ENCODE measurements at regions not wholly inside any gene's neighbourhood (a gene's known extent, or its start where the extent isn't known, plus 50 kb on each side); places are given as distances from the start of the nearest gene placed in this dataset.

DNA sequence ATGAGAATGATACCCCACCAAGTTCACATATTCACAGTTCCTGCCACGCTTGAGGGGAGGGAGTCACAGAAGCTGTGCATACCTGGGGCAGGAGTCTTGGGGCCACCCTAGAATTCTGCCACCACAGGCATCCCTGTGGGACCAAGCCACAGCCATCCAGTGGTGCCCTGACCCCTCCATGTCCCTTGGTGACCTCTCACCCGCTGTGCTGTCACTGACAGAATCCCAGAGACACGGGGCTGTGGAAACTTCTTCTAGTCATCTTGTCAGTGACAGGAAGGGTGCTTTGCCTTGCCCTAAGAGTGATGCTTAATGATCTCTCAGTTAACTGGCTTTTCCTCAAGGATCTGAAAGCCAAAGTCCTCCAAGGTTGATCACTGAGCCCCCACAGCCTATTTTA, 58.4 kb upstream of the UQCRFS1 start:
- no peak overlapping the region for H3K9ac ChIP-seq (ENCODE audit: low read length)
- no peaks in the 10 kb centered on the region for H3K4me1 Mint-ChIP-seq (ENCODE audit: low read depth, unreplicated experiment)

DNA sequence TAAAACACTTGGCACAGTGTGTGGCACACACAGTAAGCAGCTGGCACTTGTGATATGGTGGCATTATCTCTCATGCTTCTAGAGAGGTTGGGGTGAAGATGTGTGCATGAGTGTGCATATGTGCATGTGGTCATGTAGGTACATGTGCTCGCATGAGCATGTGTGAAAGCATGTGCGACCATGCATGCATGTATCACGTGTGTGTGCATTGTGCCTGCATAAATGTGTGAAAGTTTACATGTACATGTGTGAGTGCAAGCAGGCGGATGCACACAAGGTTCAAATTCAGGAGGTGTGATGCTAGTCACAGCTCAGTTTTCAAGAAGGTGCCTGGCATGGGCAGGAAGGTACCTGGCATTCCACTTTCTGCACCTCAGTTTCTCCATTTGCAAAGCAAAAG, 59.0 kb upstream of the UQCRFS1 start:
- no peak overlapping the region for H3K4me2 ChIP-seq (ENCODE audit: low read length)
- H3K9ac ChIP-seq (ENCODE audit: low read length): no peak overlapping the region
- H3K4me1 ChIP-seq (ENCODE audit: insufficient read depth, low read length): no peaks in the 10 kb centered on the region
- no peaks in the 10 kb centered on the region for H3K79me2 ChIP-seq (ENCODE audit: insufficient read depth, low read length)
- DNase-seq (ENCODE audit: low read depth) (no peak), FAIRE-seq (no peak)
- peaks cover 2% of the 10 kb centered on the region for H3K36me3 Mint-ChIP-seq (ENCODE audit: low read depth, unreplicated experiment)
- H3K9me3 ChIP-seq (ENCODE audit: insufficient read depth, low read depth, low read length): peaks cover 3% of the 10 kb centered on the region
- H3K4me3 ChIP-seq (ENCODE audit: insufficient read depth, low read depth, low read length): no peak overlapping the region
- no peak overlapping the region for H3K27ac Mint-ChIP-seq (ENCODE audit: unreplicated experiment)
- TF ChIP-seq, protein P1, sequence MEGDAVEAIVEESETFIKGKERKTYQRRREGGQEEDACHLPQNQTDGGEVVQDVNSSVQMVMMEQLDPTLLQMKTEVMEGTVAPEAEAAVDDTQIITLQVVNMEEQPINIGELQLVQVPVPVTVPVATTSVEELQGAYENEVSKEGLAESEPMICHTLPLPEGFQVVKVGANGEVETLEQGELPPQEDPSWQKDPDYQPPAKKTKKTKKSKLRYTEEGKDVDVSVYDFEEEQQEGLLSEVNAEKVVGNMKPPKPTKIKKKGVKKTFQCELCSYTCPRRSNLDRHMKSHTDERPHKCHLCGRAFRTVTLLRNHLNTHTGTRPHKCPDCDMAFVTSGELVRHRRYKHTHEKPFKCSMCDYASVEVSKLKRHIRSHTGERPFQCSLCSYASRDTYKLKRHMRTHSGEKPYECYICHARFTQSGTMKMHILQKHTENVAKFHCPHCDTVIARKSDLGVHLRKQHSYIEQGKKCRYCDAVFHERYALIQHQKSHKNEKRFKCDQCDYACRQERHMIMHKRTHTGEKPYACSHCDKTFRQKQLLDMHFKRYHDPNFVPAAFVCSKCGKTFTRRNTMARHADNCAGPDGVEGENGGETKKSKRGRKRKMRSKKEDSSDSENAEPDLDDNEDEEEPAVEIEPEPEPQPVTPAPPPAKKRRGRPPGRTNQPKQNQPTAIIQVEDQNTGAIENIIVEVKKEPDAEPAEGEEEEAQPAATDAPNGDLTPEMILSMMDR (IDR thresholded peaks at IDR 0.05; ENCODE audit: insufficient read depth, low read depth, low read length): no peak
- TF ChIP-seq EZH2 (IDR thresholded peaks at IDR 0.05; ENCODE audit: insufficient read depth, low read length): no peak
- no peaks in the 10 kb centered on the region for H3K27me3 ChIP-seq (ENCODE audit: insufficient read depth, low read length)
- no peak overlapping the region for H2AFZ ChIP-seq (ENCODE audit: low read depth, low read length)
- no peaks in the 10 kb centered on the region for H3K4me1 Mint-ChIP-seq (ENCODE audit: low read depth, unreplicated experiment)
- no peaks in the 10 kb centered on the region for H4K20me1 ChIP-seq (ENCODE audit: insufficient read depth, low read length)
- H3K27ac ChIP-seq (ENCODE audit: low read depth, low read length): no peak overlapping the region
- H3K9me3 Mint-ChIP-seq (ENCODE audit: unreplicated experiment): peaks cover 8% of the 10 kb centered on the region
- no peaks in the 10 kb centered on the region for H3K36me3 ChIP-seq (ENCODE audit: insufficient read depth, low read length)
- no peak overlapping the region for H3K4me3 Mint-ChIP-seq (ENCODE audit: unreplicated experiment)
- H3K27me3 Mint-ChIP-seq (ENCODE audit: low read depth, unreplicated experiment): peaks cover 24% of the 10 kb centered on the region

More for the DNA sequence above, 58.4 kb upstream of the UQCRFS1 start:
- Histone ChIP-seq H2AFZ (ENCODE audit: low read depth, low read length) (no peak overlapping the region), H3K27me3 (ENCODE audit: insufficient read depth, low read length) (no peaks in the 10 kb centered on the region), H3K4me2 (ENCODE audit: low read length) (no peak overlapping the region), H3K9me3 (ENCODE audit: insufficient read depth, low read depth, low read length) (peaks cover 3% of the 10 kb centered on the region), H3K4me3 (ENCODE audit: insufficient read depth, low read depth, low read length) (no peak overlapping the region), H3K79me2 (ENCODE audit: insufficient read depth, low read length) (no peaks in the 10 kb centered on the region), H3K27ac (ENCODE audit: low read depth, low read length) (no peak overlapping the region), H3K36me3 (ENCODE audit: insufficient read depth, low read length) (no peaks in the 10 kb centered on the region), H4K20me1 (ENCODE audit: insufficient read depth, low read length) (no peaks in the 10 kb centered on the region), H3K4me1 (ENCODE audit: insufficient read depth, low read length) (no peaks in the 10 kb centered on the region)
- no peak for DNase-seq (ENCODE audit: low read depth)
- Mint-ChIP-seq H3K4me3 (ENCODE audit: unreplicated experiment) (no peak overlapping the region), H3K27me3 (ENCODE audit: low read depth, unreplicated experiment) (peaks cover 28% of the 10 kb centered on the region), H3K36me3 (ENCODE audit: low read depth, unreplicated experiment) (peaks cover 2% of the 10 kb centered on the region), H3K27ac (ENCODE audit: unreplicated experiment) (no peak overlapping the region), H3K9me3 (ENCODE audit: unreplicated experiment) (peaks cover 8% of the 10 kb centered on the region)
- no peak for FAIRE-seq
- TF ChIP-seq, protein P1 (IDR thresholded peaks at IDR 0.05; ENCODE audit: insufficient read depth, low read depth, low read length): no peak
- no peak for TF ChIP-seq EZH2 (IDR thresholded peaks at IDR 0.05; ENCODE audit: insufficient read depth, low read length)

DNA sequence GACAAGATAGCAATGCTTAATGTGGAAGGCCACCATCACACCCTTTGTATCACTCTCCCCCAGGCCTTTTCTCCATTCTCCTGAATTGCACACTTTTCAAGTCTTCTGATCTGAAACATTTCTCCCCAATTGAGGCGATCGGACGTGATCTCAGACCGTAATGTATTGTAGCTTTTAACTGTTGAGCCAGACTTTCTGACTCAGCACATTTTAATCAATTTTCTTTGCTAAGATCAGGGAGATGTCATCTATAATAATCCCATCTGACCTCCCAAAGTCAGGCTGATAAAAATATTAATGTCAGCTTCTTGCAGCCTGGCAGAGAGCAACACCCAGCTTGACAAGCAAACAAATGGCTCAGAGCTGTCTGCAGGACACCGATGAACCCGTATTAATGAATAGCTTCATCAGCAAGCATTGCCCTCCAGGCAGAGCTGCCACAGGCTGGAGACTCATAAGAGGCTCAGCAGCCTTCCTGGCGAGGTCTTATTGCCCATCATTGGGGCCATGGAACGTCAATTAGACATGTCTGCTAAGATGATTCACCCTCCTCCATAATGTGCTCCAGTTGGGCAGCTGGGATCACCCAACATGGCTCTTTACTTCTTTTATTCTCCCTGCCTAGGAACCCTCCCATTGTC, 60.2 kb upstream of the UQCRFS1 start:
- Histone ChIP-seq H3K9ac (ENCODE audit: low read length) (no peak overlapping the region), H4K20me1 (ENCODE audit: insufficient read depth, low read length) (no peaks in the 10 kb centered on the region), H3K9me3 (ENCODE audit: insufficient read depth, low read depth, low read length) (peaks cover 3% of the 10 kb centered on the region), H3K27ac (ENCODE audit: low read depth, low read length) (no peak overlapping the region), H3K27me3 (ENCODE audit: insufficient read depth, low read length) (no peaks in the 10 kb centered on the region), H2AFZ (ENCODE audit: low read depth, low read length) (no peak overlapping the region), H3K4me1 (ENCODE audit: insufficient read depth, low read length) (no peaks in the 10 kb centered on the region), H3K79me2 (ENCODE audit: insufficient read depth, low read length) (no peaks in the 10 kb centered on the region), H3K4me3 (ENCODE audit: insufficient read depth, low read depth, low read length) (no peak overlapping the region), H3K4me2 (ENCODE audit: low read length) (no peak overlapping the region), H3K36me3 (ENCODE audit: insufficient read depth, low read length) (no peaks in the 10 kb centered on the region)
- TF ChIP-seq EZH2 (IDR thresholded peaks at IDR 0.05; ENCODE audit: insufficient read depth, low read length): no peak
- TF ChIP-seq, protein P1 (IDR thresholded peaks at IDR 0.05; ENCODE audit: insufficient read depth, low read depth, low read length): no peak
- FAIRE-seq: no peak
- Mint-ChIP-seq H3K4me3 (ENCODE audit: unreplicated experiment) (no peak overlapping the region), H3K27ac (ENCODE audit: unreplicated experiment) (no peak overlapping the region), H3K36me3 (ENCODE audit: low read depth, unreplicated experiment) (peaks cover 2% of the 10 kb centered on the region), H3K27me3 (ENCODE audit: low read depth, unreplicated experiment) (peaks cover 20% of the 10 kb centered on the region), H3K4me1 (ENCODE audit: low read depth, unreplicated experiment) (no peaks in the 10 kb centered on the region), H3K9me3 (ENCODE audit: unreplicated experiment) (peaks cover 8% of the 10 kb centered on the region)
- DNase-seq (ENCODE audit: low read depth): no peak

Measured in astrocyte (in vitro differentiated cells and primary cell).